ENCODE measurements at regions not wholly inside any gene's neighbourhood (a gene's known extent, or its start where the extent isn't known, plus 50 kb on each side); places are given as distances from the start of the nearest gene placed in this dataset.

DNA sequence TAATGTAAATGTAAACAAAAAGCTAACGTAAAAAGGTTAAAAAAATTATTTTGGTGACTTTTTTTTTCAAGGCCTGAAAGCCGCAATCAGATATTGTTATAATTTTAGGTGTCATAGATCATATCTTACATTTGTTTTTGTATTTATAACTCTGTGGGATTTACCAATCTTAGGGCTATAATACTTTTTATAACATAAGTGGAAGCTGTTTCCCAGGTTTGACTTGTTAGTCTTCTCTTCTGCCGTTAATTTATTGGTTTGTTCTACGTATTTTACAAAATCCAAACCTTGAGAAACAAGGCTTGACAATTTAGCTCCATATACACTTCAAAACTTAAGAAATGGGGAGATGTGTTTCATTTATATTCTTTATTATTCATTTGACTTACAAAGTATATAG, 119.4 kb downstream of the EVX1 start:
- DNase-seq (ENCODE audit: low read depth in 2 of 2) = no peak

- DNase-seq (ENCODE audit: low read depth in 2 of 2) = no peak
Measured at GRCh38 chr7:27364344-27364758, 121.7 kb downstream of the EVX1 start.

- no peak for DNase-seq (ENCODE audit: low read depth in 2 of 2)
Measured at GRCh38 chr7:27367179-27367932, 124.8 kb downstream of the EVX1 start.

- no peak for DNase-seq (ENCODE audit: low read depth in 2 of 2)
Measured at GRCh38 chr7:27367933-27368549, 125.4 kb downstream of the EVX1 start.

DNA sequence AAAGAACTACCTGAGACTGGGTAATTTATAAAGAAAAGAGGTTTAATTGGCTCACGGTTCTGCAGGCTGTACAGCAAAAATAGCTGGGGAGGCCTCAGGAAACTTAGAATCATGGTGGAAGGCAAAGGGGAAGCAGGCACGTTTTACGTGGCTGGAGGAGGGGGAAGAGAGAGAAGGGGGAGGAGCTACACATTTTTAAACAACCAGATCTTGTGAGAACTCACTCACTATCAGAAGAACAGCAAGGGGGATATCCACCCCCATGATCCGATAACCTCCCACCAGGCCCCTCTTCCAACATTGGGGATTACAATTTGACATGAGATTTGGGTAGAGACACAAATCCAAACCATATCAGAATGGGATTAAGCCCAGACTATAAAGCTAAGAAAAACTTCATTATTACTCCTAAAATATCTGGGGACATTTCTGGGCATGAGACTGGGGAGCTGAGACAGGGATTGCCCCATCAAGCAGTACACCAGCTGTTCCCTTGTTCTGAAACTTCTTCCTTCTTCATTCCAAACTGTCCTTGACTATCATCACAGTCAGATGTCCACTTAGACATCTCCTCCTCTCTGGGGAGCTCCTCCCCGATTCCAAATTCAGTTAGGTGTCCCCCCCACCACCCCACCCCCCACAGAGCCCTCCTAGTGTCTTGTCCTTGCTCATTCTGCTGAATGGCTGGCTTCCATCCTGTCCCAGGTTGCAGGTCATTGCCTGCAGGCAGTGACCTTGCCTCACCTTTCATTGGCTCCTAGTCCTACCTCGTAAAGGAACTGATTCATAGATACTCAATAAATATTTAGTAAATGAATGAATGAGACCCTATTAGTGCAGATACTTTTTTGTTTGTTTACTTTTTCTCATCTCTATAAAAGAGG, 132.6 kb downstream of the EVX1 start:
- no peak for DNase-seq (ENCODE audit: low read depth in 2 of 2)

GRCh38 chr7:27375958-27376357, 133.4 kb downstream of the EVX1 start:
- DNase-seq (ENCODE audit: low read depth in 2 of 2) = peak in 1 of 2 donors; percentile 6

- DNase-seq (ENCODE audit: low read depth in 2 of 2) = no peak
Measured at GRCh38 chr7:27377988-27378387, 135.4 kb downstream of the EVX1 start.

DNA sequence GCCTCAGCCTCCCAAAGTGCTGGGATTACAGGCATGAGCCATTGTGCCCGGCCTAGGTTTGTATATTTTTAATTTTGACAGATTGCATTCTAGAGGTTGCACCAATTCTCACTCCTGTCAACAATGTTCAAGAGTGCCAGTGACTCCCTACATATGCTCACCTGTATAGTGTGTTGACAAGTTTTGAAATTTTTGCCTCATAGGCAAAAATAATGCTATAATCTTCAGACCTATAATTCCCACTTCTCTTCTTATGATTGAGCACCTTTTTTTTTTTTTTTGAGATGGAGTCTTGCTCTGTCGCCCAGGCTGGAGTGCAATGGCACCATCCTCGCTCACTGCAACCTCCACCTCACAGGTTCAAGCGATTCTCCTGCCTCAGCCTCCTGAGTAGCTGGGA, 139.7 kb downstream of the EVX1 start:
- no peak for DNase-seq (ENCODE audit: low read depth in 2 of 2)

- DNase-seq (ENCODE audit: low read depth in 2 of 2) = no peak
Measured at GRCh38 chr7:27386581-27386980, 144.0 kb downstream of the EVX1 start.

DNA sequence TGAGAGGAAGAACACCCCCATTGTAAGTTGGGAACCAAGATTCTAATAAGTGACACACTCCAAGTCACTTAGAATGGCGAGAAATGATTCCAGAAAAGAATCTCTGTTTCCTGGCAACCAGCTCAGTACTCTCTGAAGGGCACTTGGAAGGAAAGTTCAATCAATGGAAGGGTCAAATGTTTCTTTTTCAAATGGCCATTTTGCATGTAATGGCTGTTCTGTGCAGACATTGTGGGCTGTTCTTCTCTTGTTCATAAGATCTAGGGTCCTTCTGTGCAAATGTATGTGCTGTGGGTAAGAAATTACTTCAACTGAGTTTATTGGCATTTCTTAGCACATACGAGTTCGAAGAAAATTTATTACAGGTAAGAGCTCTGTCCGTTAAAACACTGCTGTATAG, 145.3 kb downstream of the EVX1 start:
- DNase-seq (ENCODE audit: low read depth in 2 of 2) = no peak

- no peak for DNase-seq (ENCODE audit: low read depth in 2 of 2)
Measured at GRCh38 chr7:27388561-27388960, 146.0 kb downstream of the EVX1 start.

- DNase-seq (ENCODE audit: low read depth in 2 of 2) = no peak
Measured at GRCh38 chr7:27389496-27389895, 146.9 kb downstream of the EVX1 start.

GRCh38 chr7:27392477-27392876, 149.9 kb downstream of the EVX1 start:
- no peak for DNase-seq (ENCODE audit: low read depth in 2 of 2)

GRCh38 chr7:27394871-27395270, 152.3 kb downstream of the EVX1 start:
- DNase-seq (ENCODE audit: low read depth in 2 of 2) = no peak

- DNase-seq (ENCODE audit: low read depth in 2 of 2) = no peak
Measured at GRCh38 chr7:27395626-27396025, 153.0 kb downstream of the EVX1 start.

DNA sequence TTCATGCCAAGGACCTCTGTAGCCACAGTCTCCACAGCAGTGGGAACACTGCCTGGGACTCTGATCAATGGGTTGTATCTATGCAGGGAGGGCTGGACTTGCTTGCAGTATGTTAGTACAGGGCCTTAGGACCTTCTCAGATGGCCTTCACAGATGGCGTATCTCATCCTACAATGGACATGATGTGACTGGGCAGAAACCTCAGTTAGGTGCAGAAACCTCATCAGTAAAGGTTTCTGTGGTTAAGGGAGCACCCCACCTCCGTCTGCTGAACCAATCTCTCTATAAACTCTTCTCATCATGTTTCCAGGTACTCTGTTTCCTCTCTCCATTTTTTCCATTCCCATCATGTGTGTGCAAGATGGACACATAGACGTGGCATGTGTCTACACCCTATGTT, 154.9 kb downstream of the EVX1 start:
- DNase-seq (ENCODE audit: low read depth in 2 of 2) = no peak

DNA sequence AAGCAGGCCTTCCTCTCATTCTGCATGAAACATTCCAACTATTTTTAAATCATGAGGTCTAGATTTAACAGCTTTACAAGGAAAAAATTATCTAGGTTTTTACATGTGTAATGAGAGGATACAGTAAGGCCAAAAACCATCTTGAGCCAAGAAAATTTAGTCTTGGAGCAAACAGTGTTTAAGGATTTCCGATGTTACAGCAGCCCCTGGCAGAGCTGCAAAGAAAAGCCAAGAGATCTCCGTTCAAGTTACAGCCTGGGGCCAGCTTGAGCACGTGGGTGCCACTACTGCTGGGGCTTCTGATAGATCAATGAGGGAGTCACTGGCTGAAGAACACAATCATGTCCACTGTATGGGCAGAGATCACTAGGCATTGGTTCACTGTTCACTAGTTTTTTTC, 156.2 kb downstream of the EVX1 start:
- no peak for DNase-seq (ENCODE audit: low read depth in 2 of 2)

GRCh38 chr7:27399791-27400567, 157.4 kb downstream of the EVX1 start:
- DNase-seq (ENCODE audit: low read depth in 2 of 2) = no peak

GRCh38 chr7:27405780-27406179, 163.2 kb downstream of the EVX1 start:
- DNase-seq (ENCODE audit: low read depth in 2 of 2) = no peak

DNA sequence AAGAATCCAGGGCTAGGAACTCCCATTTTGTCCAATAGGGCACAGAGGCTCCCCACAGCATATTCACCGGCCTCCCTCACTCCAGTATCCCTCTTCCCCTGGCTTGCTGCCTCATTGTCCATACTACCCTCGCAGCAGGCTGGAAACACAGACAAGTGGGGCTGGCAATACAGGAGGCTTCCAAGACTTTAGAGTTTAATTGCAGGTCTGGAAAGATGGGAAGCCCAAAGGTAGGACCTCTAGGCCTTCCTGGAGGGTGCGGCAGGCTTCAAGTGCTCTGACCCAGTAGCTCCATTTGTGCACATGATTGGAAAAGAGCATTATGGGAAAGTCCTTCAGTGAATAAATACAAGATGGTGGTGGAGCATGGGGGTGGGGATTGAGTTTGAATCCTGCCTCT, 166.7 kb downstream of the EVX1 start:
- no peak for DNase-seq (ENCODE audit: low read depth in 2 of 2)

GRCh38 chr7:27409776-27410175, 167.2 kb downstream of the EVX1 start:
- DNase-seq (ENCODE audit: low read depth in 2 of 2) = no peak
